ENCODE measurements at regions not wholly inside any gene's neighbourhood (a gene's known extent, or its start where the extent isn't known, plus 50 kb on each side); places are given as distances from the start of the nearest gene placed in this dataset.

DNA sequence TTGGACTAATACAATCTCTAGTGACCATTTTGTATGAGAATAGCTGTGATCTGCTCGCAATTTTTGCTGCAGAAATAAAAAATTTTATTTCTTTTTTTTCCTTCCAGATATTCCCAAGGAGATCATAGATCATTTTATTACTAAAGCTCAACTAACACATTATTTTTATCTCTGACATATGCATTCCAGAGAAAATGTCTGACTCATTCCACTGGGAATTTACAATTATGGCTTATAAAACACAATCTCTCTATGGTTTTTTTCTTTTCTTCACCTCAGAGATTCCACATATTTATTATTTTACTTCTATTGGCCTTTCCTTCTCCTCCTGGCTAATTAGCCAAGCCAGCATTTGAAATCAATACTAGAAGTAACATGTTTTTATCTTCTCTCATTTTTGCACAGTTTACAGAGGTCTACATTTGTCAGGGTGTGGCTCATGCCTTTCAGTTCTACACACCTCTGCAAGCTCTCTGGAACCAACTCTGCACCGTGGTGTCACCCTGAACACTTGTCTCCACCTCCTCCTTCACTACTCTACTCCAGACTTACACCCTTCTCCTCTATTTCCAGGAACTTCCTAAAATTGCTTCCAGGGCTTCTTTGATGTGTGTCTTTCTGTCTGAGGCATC, 59.8 kb upstream of the GPM6A start:
- Histone ChIP-seq H3K4me3 (no peak overlapping the region), H2AFZ (no peak overlapping the region), H3K4me2 (no peak overlapping the region), H3K27ac (ENCODE audit: low read depth) (no peak overlapping the region), H3K4me1 (ENCODE audit: insufficient read depth) (no peaks in the 10 kb centered on the region), H3K27me3 (ENCODE audit: insufficient read depth) (no peaks in the 10 kb centered on the region), H3F3A (replicated peaks; ENCODE audit: low read depth) (no peaks in the 10 kb centered on the region), H3K36me3 (ENCODE audit: insufficient read depth) (no peaks in the 10 kb centered on the region), H3K79me2 (replicated peaks; ENCODE audit: insufficient read depth) (no peaks in the 10 kb centered on the region), H3K9me2 (ENCODE audit: insufficient read depth) (no peaks in the 10 kb centered on the region), H4K20me1 (replicated peaks; ENCODE audit: insufficient read depth) (no peaks in the 10 kb centered on the region)
- no peak for DNase-seq (ENCODE audit: low spot score)
- no peak for ATAC-seq
- no peak for TF ChIP-seq ZNF114 (CRISPR knock-in tag; IDR thresholded peaks at IDR 0.05)
- no peak for TF ChIP-seq JUNB (IDR thresholded peaks at IDR 0.05; ENCODE audit: unreplicated experiment)
- TF ChIP-seq, protein P1, sequence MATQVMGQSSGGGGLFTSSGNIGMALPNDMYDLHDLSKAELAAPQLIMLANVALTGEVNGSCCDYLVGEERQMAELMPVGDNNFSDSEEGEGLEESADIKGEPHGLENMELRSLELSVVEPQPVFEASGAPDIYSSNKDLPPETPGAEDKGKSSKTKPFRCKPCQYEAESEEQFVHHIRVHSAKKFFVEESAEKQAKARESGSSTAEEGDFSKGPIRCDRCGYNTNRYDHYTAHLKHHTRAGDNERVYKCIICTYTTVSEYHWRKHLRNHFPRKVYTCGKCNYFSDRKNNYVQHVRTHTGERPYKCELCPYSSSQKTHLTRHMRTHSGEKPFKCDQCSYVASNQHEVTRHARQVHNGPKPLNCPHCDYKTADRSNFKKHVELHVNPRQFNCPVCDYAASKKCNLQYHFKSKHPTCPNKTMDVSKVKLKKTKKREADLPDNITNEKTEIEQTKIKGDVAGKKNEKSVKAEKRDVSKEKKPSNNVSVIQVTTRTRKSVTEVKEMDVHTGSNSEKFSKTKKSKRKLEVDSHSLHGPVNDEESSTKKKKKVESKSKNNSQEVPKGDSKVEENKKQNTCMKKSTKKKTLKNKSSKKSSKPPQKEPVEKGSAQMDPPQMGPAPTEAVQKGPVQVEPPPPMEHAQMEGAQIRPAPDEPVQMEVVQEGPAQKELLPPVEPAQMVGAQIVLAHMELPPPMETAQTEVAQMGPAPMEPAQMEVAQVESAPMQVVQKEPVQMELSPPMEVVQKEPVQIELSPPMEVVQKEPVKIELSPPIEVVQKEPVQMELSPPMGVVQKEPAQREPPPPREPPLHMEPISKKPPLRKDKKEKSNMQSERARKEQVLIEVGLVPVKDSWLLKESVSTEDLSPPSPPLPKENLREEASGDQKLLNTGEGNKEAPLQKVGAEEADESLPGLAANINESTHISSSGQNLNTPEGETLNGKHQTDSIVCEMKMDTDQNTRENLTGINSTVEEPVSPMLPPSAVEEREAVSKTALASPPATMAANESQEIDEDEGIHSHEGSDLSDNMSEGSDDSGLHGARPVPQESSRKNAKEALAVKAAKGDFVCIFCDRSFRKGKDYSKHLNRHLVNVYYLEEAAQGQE (IDR thresholded peaks at IDR 0.05; ENCODE audit: unreplicated experiment): no peak
- TF ChIP-seq EZH2 (IDR thresholded peaks at IDR 0.05; ENCODE audit: low read depth, unreplicated experiment): no peak
- TF ChIP-seq, protein P2, sequence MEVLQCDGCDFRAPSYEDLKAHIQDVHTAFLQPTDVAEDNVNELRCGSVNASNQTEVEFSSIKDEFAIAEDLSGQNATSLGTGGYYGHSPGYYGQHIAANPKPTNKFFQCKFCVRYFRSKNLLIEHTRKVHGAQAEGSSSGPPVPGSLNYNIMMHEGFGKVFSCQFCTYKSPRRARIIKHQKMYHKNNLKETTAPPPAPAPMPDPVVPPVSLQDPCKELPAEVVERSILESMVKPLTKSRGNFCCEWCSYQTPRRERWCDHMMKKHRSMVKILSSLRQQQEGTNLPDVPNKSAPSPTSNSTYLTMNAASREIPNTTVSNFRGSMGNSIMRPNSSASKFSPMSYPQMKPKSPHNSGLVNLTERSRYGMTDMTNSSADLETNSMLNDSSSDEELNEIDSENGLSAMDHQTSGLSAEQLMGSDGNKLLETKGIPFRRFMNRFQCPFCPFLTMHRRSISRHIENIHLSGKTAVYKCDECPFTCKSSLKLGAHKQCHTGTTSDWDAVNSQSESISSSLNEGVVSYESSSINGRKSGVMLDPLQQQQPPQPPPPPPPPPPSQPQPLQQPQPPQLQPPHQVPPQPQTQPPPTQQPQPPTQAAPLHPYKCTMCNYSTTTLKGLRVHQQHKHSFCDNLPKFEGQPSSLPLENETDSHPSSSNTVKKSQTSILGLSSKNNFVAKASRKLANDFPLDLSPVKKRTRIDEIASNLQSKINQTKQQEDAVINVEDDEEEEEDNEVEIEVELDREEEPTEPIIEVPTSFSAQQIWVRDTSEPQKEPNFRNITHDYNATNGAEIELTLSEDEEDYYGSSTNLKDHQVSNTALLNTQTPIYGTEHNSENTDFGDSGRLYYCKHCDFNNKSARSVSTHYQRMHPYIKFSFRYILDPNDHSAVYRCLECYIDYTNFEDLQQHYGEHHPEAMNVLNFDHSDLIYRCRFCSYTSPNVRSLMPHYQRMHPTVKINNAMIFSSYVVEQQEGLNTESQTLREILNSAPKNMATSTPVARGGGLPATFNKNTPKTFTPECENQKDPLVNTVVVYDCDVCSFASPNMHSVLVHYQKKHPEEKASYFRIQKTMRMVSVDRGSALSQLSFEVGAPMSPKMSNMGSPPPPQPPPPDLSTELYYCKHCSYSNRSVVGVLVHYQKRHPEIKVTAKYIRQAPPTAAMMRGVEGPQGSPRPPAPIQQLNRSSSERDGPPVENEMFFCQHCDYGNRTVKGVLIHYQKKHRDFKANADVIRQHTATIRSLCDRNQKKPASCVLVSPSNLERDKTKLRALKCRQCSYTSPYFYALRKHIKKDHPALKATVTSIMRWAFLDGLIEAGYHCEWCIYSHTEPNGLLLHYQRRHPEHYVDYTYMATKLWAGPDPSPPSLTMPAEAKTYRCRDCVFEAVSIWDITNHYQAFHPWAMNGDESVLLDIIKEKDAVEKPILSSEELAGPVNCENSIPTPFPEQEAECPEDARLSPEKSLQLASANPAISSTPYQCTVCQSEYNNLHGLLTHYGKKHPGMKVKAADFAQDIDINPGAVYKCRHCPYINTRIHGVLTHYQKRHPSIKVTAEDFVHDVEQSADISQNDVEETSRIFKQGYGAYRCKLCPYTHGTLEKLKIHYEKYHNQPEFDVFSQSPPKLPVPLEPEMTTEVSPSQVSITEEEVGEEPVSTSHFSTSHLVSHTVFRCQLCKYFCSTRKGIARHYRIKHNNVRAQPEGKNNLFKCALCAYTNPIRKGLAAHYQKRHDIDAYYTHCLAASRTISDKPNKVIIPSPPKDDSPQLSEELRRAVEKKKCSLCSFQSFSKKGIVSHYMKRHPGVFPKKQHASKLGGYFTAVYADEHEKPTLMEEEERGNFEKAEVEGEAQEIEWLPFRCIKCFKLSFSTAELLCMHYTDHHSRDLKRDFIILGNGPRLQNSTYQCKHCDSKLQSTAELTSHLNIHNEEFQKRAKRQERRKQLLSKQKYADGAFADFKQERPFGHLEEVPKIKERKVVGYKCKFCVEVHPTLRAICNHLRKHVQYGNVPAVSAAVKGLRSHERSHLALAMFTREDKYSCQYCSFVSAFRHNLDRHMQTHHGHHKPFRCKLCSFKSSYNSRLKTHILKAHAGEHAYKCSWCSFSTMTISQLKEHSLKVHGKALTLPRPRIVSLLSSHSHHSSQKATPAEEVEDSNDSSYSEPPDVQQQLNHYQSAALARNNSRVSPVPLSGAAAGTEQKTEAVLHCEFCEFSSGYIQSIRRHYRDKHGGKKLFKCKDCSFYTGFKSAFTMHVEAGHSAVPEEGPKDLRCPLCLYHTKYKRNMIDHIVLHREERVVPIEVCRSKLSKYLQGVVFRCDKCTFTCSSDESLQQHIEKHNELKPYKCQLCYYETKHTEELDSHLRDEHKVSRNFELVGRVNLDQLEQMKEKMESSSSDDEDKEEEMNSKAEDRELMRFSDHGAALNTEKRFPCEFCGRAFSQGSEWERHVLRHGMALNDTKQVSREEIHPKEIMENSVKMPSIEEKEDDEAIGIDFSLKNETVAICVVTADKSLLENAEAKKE (CRISPR knock-in tag; IDR thresholded peaks at IDR 0.05): no peak
- no peak for TF ChIP-seq NANOG (IDR thresholded peaks at IDR 0.05; ENCODE audit: borderline replicate concordance)
- no peak for TF ChIP-seq CREB1 (CRISPR knock-in tag; IDR thresholded peaks at IDR 0.05; ENCODE audit: low read depth)
- TF ChIP-seq, protein P3, sequence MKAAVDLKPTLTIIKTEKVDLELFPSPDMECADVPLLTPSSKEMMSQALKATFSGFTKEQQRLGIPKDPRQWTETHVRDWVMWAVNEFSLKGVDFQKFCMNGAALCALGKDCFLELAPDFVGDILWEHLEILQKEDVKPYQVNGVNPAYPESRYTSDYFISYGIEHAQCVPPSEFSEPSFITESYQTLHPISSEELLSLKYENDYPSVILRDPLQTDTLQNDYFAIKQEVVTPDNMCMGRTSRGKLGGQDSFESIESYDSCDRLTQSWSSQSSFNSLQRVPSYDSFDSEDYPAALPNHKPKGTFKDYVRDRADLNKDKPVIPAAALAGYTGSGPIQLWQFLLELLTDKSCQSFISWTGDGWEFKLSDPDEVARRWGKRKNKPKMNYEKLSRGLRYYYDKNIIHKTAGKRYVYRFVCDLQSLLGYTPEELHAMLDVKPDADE (IDR thresholded peaks at IDR 0.05): no peak
- TF ChIP-seq EZH2phosphoT487 (IDR thresholded peaks at IDR 0.05; ENCODE audit: unreplicated experiment): no peak
- no peak for TF ChIP-seq STAT1 (IDR thresholded peaks at IDR 0.05; ENCODE audit: unreplicated experiment)
- no peak for TF ChIP-seq POLR2AphosphoS5 (IDR thresholded peaks at IDR 0.05; ENCODE audit: low read depth)
- TF ChIP-seq, protein P4, sequence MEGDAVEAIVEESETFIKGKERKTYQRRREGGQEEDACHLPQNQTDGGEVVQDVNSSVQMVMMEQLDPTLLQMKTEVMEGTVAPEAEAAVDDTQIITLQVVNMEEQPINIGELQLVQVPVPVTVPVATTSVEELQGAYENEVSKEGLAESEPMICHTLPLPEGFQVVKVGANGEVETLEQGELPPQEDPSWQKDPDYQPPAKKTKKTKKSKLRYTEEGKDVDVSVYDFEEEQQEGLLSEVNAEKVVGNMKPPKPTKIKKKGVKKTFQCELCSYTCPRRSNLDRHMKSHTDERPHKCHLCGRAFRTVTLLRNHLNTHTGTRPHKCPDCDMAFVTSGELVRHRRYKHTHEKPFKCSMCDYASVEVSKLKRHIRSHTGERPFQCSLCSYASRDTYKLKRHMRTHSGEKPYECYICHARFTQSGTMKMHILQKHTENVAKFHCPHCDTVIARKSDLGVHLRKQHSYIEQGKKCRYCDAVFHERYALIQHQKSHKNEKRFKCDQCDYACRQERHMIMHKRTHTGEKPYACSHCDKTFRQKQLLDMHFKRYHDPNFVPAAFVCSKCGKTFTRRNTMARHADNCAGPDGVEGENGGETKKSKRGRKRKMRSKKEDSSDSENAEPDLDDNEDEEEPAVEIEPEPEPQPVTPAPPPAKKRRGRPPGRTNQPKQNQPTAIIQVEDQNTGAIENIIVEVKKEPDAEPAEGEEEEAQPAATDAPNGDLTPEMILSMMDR (conservative IDR thresholded peaks at IDR 0.05; ENCODE audit: low read depth in 2 of 2): no peak
- no peak for TF ChIP-seq ZNF331 (CRISPR knock-in tag; IDR thresholded peaks at IDR 0.05; ENCODE audit: low read depth)
- Mint-ChIP-seq H3K36me3 (ENCODE audit: low read depth) (no peaks in the 10 kb centered on the region), H3K27ac (no peak overlapping the region), H3K4me3 (no peak overlapping the region), H3K4me1 (no peaks in the 10 kb centered on the region), H3K9me3 (no peaks in the 10 kb centered on the region), H3K27me3 (ENCODE audit: insufficient read depth, low read depth, poor library complexity) (no peaks in the 10 kb centered on the region)
